A549 (cell line): ENCODE measurements at regions not wholly inside any gene's neighbourhood (a gene's known extent, or its start where the extent isn't known, plus 50 kb on each side); places are given as distances from the start of the nearest gene placed in this dataset.

ENCODE experiments used
- CTCF ChIP-seq: fragments of >200 bp; sonication (Bioruptor Twin); formaldehyde crosslinking; IDR thresholded peaks from 3 replicates; pipeline ENCODE4 v1.5.1; 2016
- EP300 ChIP-seq, 2 experiments: fragments of >200 bp; sonication (Bioruptor Twin); formaldehyde crosslinking; IDR thresholded peaks; 2 replicates in 1 of 2; 3 replicates in 1 of 2; pipeline ENCODE4 v1.6.1; 2016 to 2017
- HMGXB4 ChIP-seq: fragments of 250-450 bp; sonication (Bioruptor Pico); IDR thresholded peaks from 2 replicates; pipeline ENCODE4 v1.5.0; 2021; ENCODE audit warnings: mild to moderate bottlenecking, moderate library complexity, borderline replicate concordance
- JUN ChIP-seq, 2 experiments: fragments of >200 bp; sonication (Bioruptor Twin); formaldehyde crosslinking; IDR thresholded peaks; 2 replicates in 1 of 2; 3 replicates in 1 of 2; pipeline ENCODE4 v1.6.1; 2016 to 2017
- NFE2L2 ChIP-seq: fragments of 150-350 bp; conservative IDR thresholded peaks from 2 replicates; pipeline ENCODE4 v1.6.1; 2014; ENCODE audit warnings: low read length
- POLR2A ChIP-seq: IDR thresholded peaks from 2 replicates; pipeline ENCODE4 v1.6.1; 2012; ENCODE audit warnings: mild to moderate bottlenecking, low read length
- REST ChIP-seq: fragments of 200-600 bp; sonication (generic); IDR thresholded peaks from 2 replicates; pipeline ENCODE4 v1.6.1; 2016; ENCODE audit warnings: antibody characterized with exemption, mild to moderate bottlenecking, moderate library complexity
- USF2 ChIP-seq: fragments of 450-650 bp; IDR thresholded peaks from 2 replicates; pipeline ENCODE4 v1.6.1; 2014; ENCODE audit warnings: antibody characterized with exemption

- no peak for TF ChIP-seq CTCF
- no peak for TF ChIP-seq HMGXB4 (CRISPR knock-in tag)
- no peak for TF ChIP-seq REST
- no peak for TF ChIP-seq POLR2A
- no peak for TF ChIP-seq EP300 (IDR thresholded peaks at IDR 0.05)
- TF ChIP-seq NFE2L2 = no peak
- TF ChIP-seq USF2 = no peak
- no peak for TF ChIP-seq JUN (IDR thresholded peaks at IDR 0.05)
Measured at GRCh38 chr14:87566991-87567390, 426.0 kb downstream of the GALC start.
